Uterus (tissue), 2 donors: ENCODE measurements at regions not wholly inside any gene's neighbourhood (a gene's known extent, or its start where the extent isn't known, plus 50 kb on each side); places are given as distances from the start of the nearest gene placed in this dataset.

ENCODE experiments used
- POLR2A ChIP-seq, 2 donors: fragments of 450-650 bp; IDR thresholded peaks; one replicate each; pipeline ENCODE4 v1.6.1; 2016; ENCODE audit warnings: antibody characterized with exemption in 2 of 2, mild to moderate bottlenecking in 1 of 2, moderate library complexity in 1 of 2
- TF ChIP-seq, protein P1 (sequence below), 4 experiments: fragments of 200-600 bp in 2 of 4; fragments of 450-650 bp in 2 of 4; sonication (generic) in 2 of 4; IDR thresholded peaks; one replicate each; pipeline ENCODE4 v1.5.1; 2016 to 2019; ENCODE audit warnings: antibody characterized with exemption in 4 of 4, mild to moderate bottlenecking in 2 of 4, moderate library complexity in 1 of 4

GRCh38 chr1:192756847-192757246 lies 52.0 kb upstream of the RGS2 start:
- TF ChIP-seq, protein P1, sequence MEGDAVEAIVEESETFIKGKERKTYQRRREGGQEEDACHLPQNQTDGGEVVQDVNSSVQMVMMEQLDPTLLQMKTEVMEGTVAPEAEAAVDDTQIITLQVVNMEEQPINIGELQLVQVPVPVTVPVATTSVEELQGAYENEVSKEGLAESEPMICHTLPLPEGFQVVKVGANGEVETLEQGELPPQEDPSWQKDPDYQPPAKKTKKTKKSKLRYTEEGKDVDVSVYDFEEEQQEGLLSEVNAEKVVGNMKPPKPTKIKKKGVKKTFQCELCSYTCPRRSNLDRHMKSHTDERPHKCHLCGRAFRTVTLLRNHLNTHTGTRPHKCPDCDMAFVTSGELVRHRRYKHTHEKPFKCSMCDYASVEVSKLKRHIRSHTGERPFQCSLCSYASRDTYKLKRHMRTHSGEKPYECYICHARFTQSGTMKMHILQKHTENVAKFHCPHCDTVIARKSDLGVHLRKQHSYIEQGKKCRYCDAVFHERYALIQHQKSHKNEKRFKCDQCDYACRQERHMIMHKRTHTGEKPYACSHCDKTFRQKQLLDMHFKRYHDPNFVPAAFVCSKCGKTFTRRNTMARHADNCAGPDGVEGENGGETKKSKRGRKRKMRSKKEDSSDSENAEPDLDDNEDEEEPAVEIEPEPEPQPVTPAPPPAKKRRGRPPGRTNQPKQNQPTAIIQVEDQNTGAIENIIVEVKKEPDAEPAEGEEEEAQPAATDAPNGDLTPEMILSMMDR (IDR thresholded peaks at IDR 0.05) = no peak
- no peak for TF ChIP-seq POLR2A (IDR thresholded peaks at IDR 0.05)
